ENCODE measurements at regions not wholly inside any gene's neighbourhood (a gene's known extent, or its start where the extent isn't known, plus 50 kb on each side); places are given as distances from the start of the nearest gene placed in this dataset.

GRCh38 chr2:62281663-62282062, 85.7 kb downstream of the B3GNT2 start:
- DNase-seq (ENCODE audit: low read depth, low spot score), result no peak

GRCh38 chr2:62277688-62278087, 81.8 kb downstream of the B3GNT2 start:
- DNase-seq (ENCODE audit: low read depth, low spot score), result no peak

All from pulmonary artery endothelial cell (primary cell).